Right lobe of liver (tissue), 6 donors: ENCODE measurements at regions not wholly inside any gene's neighbourhood (a gene's known extent, or its start where the extent isn't known, plus 50 kb on each side); places are given as distances from the start of the nearest gene placed in this dataset.

Experiments used
- ATAC-seq, 4 donors: fragments of 200-7000 bp; cut with Tn5 transposase; one replicate each; pipeline ENCODE4 v1.9.1; 2020; ENCODE audit warnings: mild to moderate bottlenecking in 4 of 4, moderate library complexity in 4 of 4
- DNase-seq, 3 donors: peaks; one replicate each; pipeline ENCODE4 v3.0.0-alpha.2; 2020
- H3K27ac ChIP-seq, 3 donors: fragments of 200-600 bp; one replicate each; pipeline ENCODE4 v1.8.0; 2022
- H3K27me3 ChIP-seq, 2 donors: fragments of 200-600 bp; one replicate each; pipeline ENCODE4 v1.8.0; 2022
- H3K36me3 ChIP-seq, 4 donors: fragments of 200-600 bp; sonication (generic) in 1 of 4; one replicate each; pipeline versions ENCODE4 v1.5.1 to v1.8.0; 2017 to 2022; ENCODE audit warnings: control low read depth in 1 of 4
- H3K4me1 ChIP-seq, 4 donors: fragments of 200-600 bp; sonication (generic) in 1 of 4; one replicate each; pipeline versions ENCODE4 v1.5.1 to v1.8.0; 2017 to 2022; ENCODE audit warnings: control low read depth in 1 of 4
- H3K4me3 ChIP-seq, 3 donors: fragments of 200-600 bp; one replicate each; pipeline ENCODE4 v1.8.0; 2022
- H3K9me3 ChIP-seq, 4 donors: fragments of 200-600 bp; sonication (generic) in 1 of 4; one replicate each; pipeline versions ENCODE4 v1.5.1 to v1.8.0; 2017 to 2022; ENCODE audit warnings: control low read depth in 1 of 4
- CTCF ChIP-seq, 4 donors: fragments of 200-600 bp in 3 of 4; fragments of 450-650 bp in 1 of 4; IDR thresholded peaks; one replicate each; pipeline versions ENCODE4 v1.5.1 to v1.8.0; 2016 to 2022; ENCODE audit warnings: antibody characterized with exemption in 4 of 4, mild to moderate bottlenecking in 2 of 4
- POLR2A ChIP-seq: fragments of 450-650 bp; IDR thresholded peaks from one replicate; pipeline ENCODE4 v1.6.1; 2017; ENCODE audit warnings: antibody characterized with exemption, mild to moderate bottlenecking
- WGBS: methylation state at CpG from one replicate; pipeline ENCODE4 v1.1.6; 2018; ENCODE audit warnings: low coverage, low lambda C conversion rate; ENCODE audit not compliant: insufficient coverage; ENCODE audit errors: missing lambda C conversion rate; 5-methylcytosine and 5-hydroxymethylcytosine counted together
- intact Hi-C, 2 donors: fragments of 100-400 bp; cut with DNase I; formaldehyde crosslinking; loops; one replicate each; pipeline versions ENCODE4 v1.11.2 to v1.14.1; 2022
- donor health status: DM: no; HTN: yes; CAD: no.
- donor health status: DM: no; HTN: no; CAD: no.
- donor health status: DM: no; HTN: no; CAD: no.
- donor health status: DM: no; HTN: yes; CAD: no.
- donor health status: DM: no; HTN: yes; CAD: no.

GRCh38 chr12:19687371-19687770, 248.1 kb downstream of the AEBP2 start:
- no peak for ATAC-seq
- Histone ChIP-seq H3K4me3 (no peak overlapping the region), H3K36me3 (no peaks in the 10 kb centered on the region), H3K4me1 (no peaks in the 10 kb centered on the region), H3K9me3 (no peaks in the 10 kb centered on the region), H3K27ac (no peak overlapping the region), H3K27me3 (no peaks in the 10 kb centered on the region)
- TF ChIP-seq POLR2A (no peak), CTCF (IDR thresholded peaks at IDR 0.05) (no peak)
- DNase-seq: no peak
- 83% methylated on average over 1 of the region's 1 CpG for WGBS
- intact Hi-C loops: no loop called here

GRCh38 chr12:19688532-19688931, 249.2 kb downstream of the AEBP2 start:
- H3K4me1 ChIP-seq: no peaks in the 10 kb centered on the region
- WGBS: 86% methylated on average over 1 of the region's 1 CpG
- no peak overlapping the region for H3K27ac ChIP-seq
- intact Hi-C loops: no loop called here
- ATAC-seq (no peak), DNase-seq (no peak)
- H3K9me3 ChIP-seq: no peaks in the 10 kb centered on the region
- H3K36me3 ChIP-seq: no peaks in the 10 kb centered on the region
- no peaks in the 10 kb centered on the region for H3K27me3 ChIP-seq
- TF ChIP-seq CTCF (IDR thresholded peaks at IDR 0.05): no peak
- TF ChIP-seq POLR2A: no peak
- H3K4me3 ChIP-seq: no peak overlapping the region

- H3K27ac ChIP-seq: no peak overlapping the region
- no peaks in the 10 kb centered on the region for H3K36me3 ChIP-seq
- no peak for DNase-seq
- no peak overlapping the region for H3K4me3 ChIP-seq
- no peaks in the 10 kb centered on the region for H3K9me3 ChIP-seq
- no peak for ATAC-seq
- TF ChIP-seq CTCF (IDR thresholded peaks at IDR 0.05) (no peak), POLR2A (no peak)
- 91% methylated on average over 17 of the region's 17 CpGs for WGBS
- H3K27me3 ChIP-seq: no peaks in the 10 kb centered on the region
- intact Hi-C loops: no loop called here
- H3K4me1 ChIP-seq: no peaks in the 10 kb centered on the region
Measured at GRCh38 chr12:19689226-19689625, 249.9 kb downstream of the AEBP2 start.

- H3K27me3 ChIP-seq: no peaks in the 10 kb centered on the region
- no peak overlapping the region for H3K4me3 ChIP-seq
- H3K36me3 ChIP-seq: no peaks in the 10 kb centered on the region
- intact Hi-C loops: no loop called here
- H3K4me1 ChIP-seq: no peaks in the 10 kb centered on the region
- H3K9me3 ChIP-seq: no peaks in the 10 kb centered on the region
- 66% methylated on average over 4 of the region's 9 CpGs for WGBS
- TF ChIP-seq CTCF (IDR thresholded peaks at IDR 0.05) (no peak), POLR2A (no peak)
- H3K27ac ChIP-seq: no peak overlapping the region
- ATAC-seq (no peak), DNase-seq (no peak)
Measured at GRCh38 chr12:19689801-19690472, 250.6 kb downstream of the AEBP2 start.

GRCh38 chr12:19692091-19692490, 252.8 kb downstream of the AEBP2 start:
- Histone ChIP-seq H3K27me3 (no peaks in the 10 kb centered on the region), H3K36me3 (no peaks in the 10 kb centered on the region), H3K9me3 (no peaks in the 10 kb centered on the region), H3K27ac (no peak overlapping the region), H3K4me1 (no peaks in the 10 kb centered on the region), H3K4me3 (no peak overlapping the region)
- 78% methylated on average over 4 of the region's 4 CpGs for WGBS
- DNase-seq (no peak), ATAC-seq (no peak)
- intact Hi-C loops: no loop called here
- TF ChIP-seq POLR2A (no peak), CTCF (IDR thresholded peaks at IDR 0.05) (no peak)
